Cardiac muscle cell (in vitro differentiated cells and primary cell): ENCODE measurements at regions not wholly inside any gene's neighbourhood (a gene's known extent, or its start where the extent isn't known, plus 50 kb on each side); places are given as distances from the start of the nearest gene placed in this dataset.

ENCODE experiments used
- DNase-seq, 2 donors: peaks; one replicate each; pipeline versions ENCODE4 v3.0.0 to v3.0.0-alpha.2; 2010 to 2017; ENCODE audit warnings: low read depth in 1 of 2, low spot score in 1 of 2
- H3K27ac ChIP-seq: fragments of 200-600 bp; sonication (generic); 2 replicates; pipeline ENCODE4 v1.5.1; 2016
- H3K27me3 ChIP-seq: fragments of 200-600 bp; sonication (generic); 2 replicates; pipeline ENCODE4 v1.6.0; 2016; ENCODE audit warnings: control low read depth
- H3K36me3 ChIP-seq: fragments of 200-600 bp; sonication (generic); 2 replicates; pipeline ENCODE4 v1.5.1; 2016; ENCODE audit warnings: control low read depth
- H3K4me1 ChIP-seq: fragments of 200-600 bp; sonication (generic); 2 replicates; pipeline ENCODE4 v1.8.1; 2017; ENCODE audit warnings: low read depth, mild to moderate bottlenecking, mixed run types
- H3K4me3 ChIP-seq: fragments of 200-600 bp; sonication (generic); 2 replicates; pipeline ENCODE4 v1.5.1; 2016; ENCODE audit warnings: mild to moderate bottlenecking
- H3K9me3 ChIP-seq: fragments of 200-600 bp; sonication (generic); 2 replicates; pipeline ENCODE4 v1.5.1; 2017; ENCODE audit warnings: low read depth, mild to moderate bottlenecking, control low read depth
- CTCF ChIP-seq: IDR thresholded peaks from 2 replicates; pipeline ENCODE4 v1.5.1; 2012; ENCODE audit warnings: low read depth, mild to moderate bottlenecking, low read length

GRCh38 chr12:4003576-4003975 lies 130.4 kb upstream of the PARP11 start:
- Histone ChIP-seq H3K36me3 (no peaks in the 10 kb centered on the region), H3K27ac (no peak overlapping the region), H3K27me3 (no peaks in the 10 kb centered on the region), H3K4me1 (no peaks in the 10 kb centered on the region), H3K9me3 (no peaks in the 10 kb centered on the region), H3K4me3 (no peak overlapping the region)
- no peak for TF ChIP-seq CTCF
- no peak for DNase-seq

GRCh38 chr12:4002601-4003000 lies 129.4 kb upstream of the PARP11 start:
- Histone ChIP-seq H3K27ac (no peak overlapping the region), H3K27me3 (no peaks in the 10 kb centered on the region), H3K4me3 (no peak overlapping the region), H3K4me1 (no peaks in the 10 kb centered on the region), H3K9me3 (no peaks in the 10 kb centered on the region), H3K36me3 (no peaks in the 10 kb centered on the region)
- no peak for TF ChIP-seq CTCF
- DNase-seq, result no peak

- DNase-seq, result no peak
Measured at GRCh38 chr12:4001841-4002240, 128.6 kb upstream of the PARP11 start.

GRCh38 chr12:4001031-4001430 lies 127.8 kb upstream of the PARP11 start:
- H3K27ac ChIP-seq, result no peak overlapping the region
- H3K4me3 ChIP-seq, result no peak overlapping the region
- no peak for TF ChIP-seq CTCF
- no peak for DNase-seq
- H3K36me3 ChIP-seq, result no peaks in the 10 kb centered on the region
- H3K9me3 ChIP-seq, result no peaks in the 10 kb centered on the region
- H3K4me1 ChIP-seq, result no peaks in the 10 kb centered on the region
- no peaks in the 10 kb centered on the region for H3K27me3 ChIP-seq

More at GRCh38 chr12:4001841-4002240, 128.6 kb upstream of the PARP11 start:
- Histone ChIP-seq H3K27ac (no peak overlapping the region), H3K9me3 (no peaks in the 10 kb centered on the region), H3K27me3 (no peaks in the 10 kb centered on the region), H3K4me3 (no peak overlapping the region), H3K36me3 (no peaks in the 10 kb centered on the region), H3K4me1 (no peaks in the 10 kb centered on the region)
- no peak for TF ChIP-seq CTCF

GRCh38 chr12:3999904-4000303 lies 126.7 kb upstream of the PARP11 start:
- Histone ChIP-seq H3K9me3 (no peaks in the 10 kb centered on the region), H3K4me1 (no peaks in the 10 kb centered on the region), H3K4me3 (no peak overlapping the region), H3K36me3 (no peaks in the 10 kb centered on the region), H3K27me3 (no peaks in the 10 kb centered on the region), H3K27ac (no peak overlapping the region)
- no peak for DNase-seq
- no peak for TF ChIP-seq CTCF
